Parathyroid adenoma (tissue), 2 donors: ENCODE measurements at regions not wholly inside any gene's neighbourhood (a gene's known extent, or its start where the extent isn't known, plus 50 kb on each side); places are given as distances from the start of the nearest gene placed in this dataset.

ENCODE experiments used
- H2AFZ ChIP-seq: fragments of 300-600 bp; sonication (generic); one replicate; pipeline ENCODE4 v1.7.0; 2017; ENCODE audit warnings: antibody characterized with exemption, mild to moderate bottlenecking
- H3K27ac ChIP-seq: fragments of 300-600 bp; sonication (generic); one replicate; pipeline ENCODE4 v1.7.0; 2017
- H3K27me3 ChIP-seq: fragments of 300-600 bp; sonication (generic); one replicate; pipeline ENCODE4 v1.7.0; 2017; ENCODE audit warnings: low read length; ENCODE audit not compliant: control insufficient read depth, insufficient read depth
- H3K36me3 ChIP-seq: fragments of 300-600 bp; sonication (generic); one replicate; pipeline ENCODE4 v1.7.0; 2017; ENCODE audit warnings: low read length; ENCODE audit not compliant: control insufficient read depth, insufficient read depth
- H3K4me1 ChIP-seq: fragments of 300-600 bp; sonication (generic); one replicate; pipeline ENCODE4 v1.7.0; 2017; ENCODE audit warnings: control low read depth
- H3K4me2 ChIP-seq: fragments of 300-600 bp; sonication (generic); one replicate; pipeline ENCODE4 v1.7.0; 2017; ENCODE audit warnings: low read length
- H3K4me3 ChIP-seq: fragments of 300-600 bp; sonication (generic); one replicate; pipeline ENCODE4 v1.7.0; 2017; ENCODE audit warnings: low read depth, low read length
- H3K79me2 ChIP-seq: fragments of 300-600 bp; sonication (generic); one replicate; pipeline ENCODE4 v1.7.0; 2017; ENCODE audit warnings: control low read depth
- H3K9ac ChIP-seq: fragments of 300-600 bp; sonication (generic); one replicate; pipeline ENCODE4 v1.7.0; 2017; ENCODE audit warnings: mild to moderate bottlenecking
- H3K9me3 ChIP-seq: fragments of 300-600 bp; sonication (generic); one replicate; pipeline ENCODE4 v1.7.0; 2017; ENCODE audit warnings: low read length; ENCODE audit not compliant: control insufficient read depth
- CTCF ChIP-seq: fragments of 300-600 bp; sonication (generic); IDR thresholded peaks from one replicate; pipeline ENCODE4 v1.7.0; 2017; ENCODE audit warnings: antibody characterized with exemption, mild to moderate bottlenecking
- donor health status: primary hyperparathyroidism.

DNA sequence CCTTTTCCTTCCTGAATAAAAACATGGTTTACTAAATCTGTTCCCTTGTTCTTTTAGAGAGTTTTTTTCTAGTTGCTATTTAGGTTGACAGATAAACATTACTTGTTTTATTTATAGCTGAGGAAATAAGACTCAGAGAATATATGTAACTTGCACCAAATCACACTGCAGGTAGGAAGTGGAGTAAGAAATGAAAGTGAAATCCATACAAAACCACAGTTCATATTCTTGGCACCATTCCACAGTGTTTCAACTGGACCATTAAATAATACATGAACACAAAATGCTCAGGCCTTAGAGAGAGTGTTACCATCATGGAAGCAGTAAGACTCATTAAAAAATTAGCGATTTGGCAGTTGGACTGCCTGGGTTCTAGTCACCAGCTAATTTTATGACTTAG is 326.9 kb upstream of the SLIT2 start:
- no peak overlapping the region for H3K9ac ChIP-seq
- no peak overlapping the region for H3K4me3 ChIP-seq
- H3K4me2 ChIP-seq: no peak overlapping the region
- H3K79me2 ChIP-seq: no peaks in the 10 kb centered on the region
- no peaks in the 10 kb centered on the region for H3K9me3 ChIP-seq
- H2AFZ ChIP-seq: no peak overlapping the region
- no peaks in the 10 kb centered on the region for H3K27me3 ChIP-seq
- H3K36me3 ChIP-seq: no peaks in the 10 kb centered on the region
- no peak overlapping the region for H3K27ac ChIP-seq
- no peak for TF ChIP-seq CTCF
- no peaks in the 10 kb centered on the region for H3K4me1 ChIP-seq

- H3K27me3 ChIP-seq: no peaks in the 10 kb centered on the region
- TF ChIP-seq CTCF: no peak
- H3K79me2 ChIP-seq: no peaks in the 10 kb centered on the region
- H3K9ac ChIP-seq: no peak overlapping the region
- no peak overlapping the region for H3K4me2 ChIP-seq
- H3K4me3 ChIP-seq: no peak overlapping the region
- no peaks in the 10 kb centered on the region for H3K4me1 ChIP-seq
- no peaks in the 10 kb centered on the region for H3K9me3 ChIP-seq
- H2AFZ ChIP-seq: no peak overlapping the region
- H3K36me3 ChIP-seq: no peaks in the 10 kb centered on the region
- H3K27ac ChIP-seq: no peak overlapping the region
These were observed 336.4 kb upstream of the SLIT2 start for GRCh38 chr4:19915276-19915675.

GRCh38 chr4:19913650-19914049 is 338.1 kb upstream of the SLIT2 start:
- Histone ChIP-seq H3K36me3 (no peaks in the 10 kb centered on the region), H3K9me3 (no peaks in the 10 kb centered on the region), H2AFZ (no peak overlapping the region), H3K27me3 (no peaks in the 10 kb centered on the region), H3K9ac (no peak overlapping the region), H3K4me2 (no peak overlapping the region), H3K4me1 (no peaks in the 10 kb centered on the region), H3K79me2 (no peaks in the 10 kb centered on the region), H3K27ac (no peak overlapping the region), H3K4me3 (no peak overlapping the region)
- no peak for TF ChIP-seq CTCF

- Histone ChIP-seq H3K36me3 (no peaks in the 10 kb centered on the region), H3K79me2 (no peaks in the 10 kb centered on the region), H3K27me3 (no peaks in the 10 kb centered on the region), H2AFZ (no peak overlapping the region), H3K9me3 (no peaks in the 10 kb centered on the region), H3K9ac (no peak overlapping the region), H3K4me3 (no peak overlapping the region), H3K27ac (no peak overlapping the region), H3K4me2 (no peak overlapping the region), H3K4me1 (no peaks in the 10 kb centered on the region)
- TF ChIP-seq CTCF: no peak
These were observed 340.7 kb upstream of the SLIT2 start for GRCh38 chr4:19910861-19911525.

DNA sequence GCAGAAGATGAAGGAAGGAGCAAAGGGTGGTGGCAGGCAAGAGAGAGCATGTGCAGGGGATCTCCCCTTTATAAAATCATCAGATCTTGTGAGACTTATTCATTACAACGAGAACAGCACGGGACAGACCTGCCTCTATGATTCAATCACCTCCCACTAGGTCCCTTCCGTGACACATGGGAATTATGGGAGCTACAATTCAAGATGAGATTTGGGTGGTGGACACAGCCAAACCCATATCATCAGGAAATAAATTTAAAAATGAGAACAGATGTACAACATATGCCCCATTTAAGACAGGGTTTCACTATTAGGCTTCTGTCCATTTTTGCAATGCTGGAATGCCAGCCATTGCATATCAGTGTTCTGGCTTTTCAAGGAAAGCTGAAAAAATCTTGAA is 346.7 kb upstream of the SLIT2 start:
- H3K9me3 ChIP-seq: no peaks in the 10 kb centered on the region
- TF ChIP-seq CTCF: no peak

More for the DNA sequence above, 346.7 kb upstream of the SLIT2 start:
- H2AFZ ChIP-seq: no peak overlapping the region
- no peaks in the 10 kb centered on the region for H3K4me1 ChIP-seq
- no peaks in the 10 kb centered on the region for H3K27me3 ChIP-seq
- H3K36me3 ChIP-seq: no peaks in the 10 kb centered on the region
- H3K27ac ChIP-seq: no peak overlapping the region
- H3K79me2 ChIP-seq: no peaks in the 10 kb centered on the region
- no peak overlapping the region for H3K4me3 ChIP-seq
- no peak overlapping the region for H3K9ac ChIP-seq
- no peak overlapping the region for H3K4me2 ChIP-seq
